HEK293T (cell line): ENCODE measurements at regions not wholly inside any gene's neighbourhood (a gene's known extent, or its start where the extent isn't known, plus 50 kb on each side); places are given as distances from the start of the nearest gene placed in this dataset.

Source experiments
- BHLHE40 ChIP-seq: fragments of 450-650 bp; IDR thresholded peaks from 2 replicates; pipeline ENCODE4 v1.6.1; 2016; ENCODE audit warnings: mild to moderate bottlenecking, moderate library complexity, borderline replicate concordance
- CTBP1 ChIP-seq: fragments of 450-650 bp; IDR thresholded peaks from 2 replicates; pipeline ENCODE4 v1.6.1; 2016; ENCODE audit warnings: borderline replicate concordance
- ELF4 ChIP-seq: fragments of 450-650 bp; IDR thresholded peaks from 2 replicates; pipeline ENCODE4 v1.6.1; 2017; ENCODE audit warnings: antibody characterized with exemption
- FOXA1 ChIP-seq: fragments of 450-650 bp; IDR thresholded peaks from 2 replicates; pipeline ENCODE4 v1.6.1; 2016; ENCODE audit warnings: mild to moderate bottlenecking
- FOXM1 ChIP-seq: fragments of 450-650 bp; IDR thresholded peaks from 2 replicates; pipeline ENCODE4 v1.6.1; 2017; ENCODE audit warnings: mild to moderate bottlenecking, borderline replicate concordance
- HDGF ChIP-seq: fragments of 450-650 bp; IDR thresholded peaks from 2 replicates; pipeline ENCODE4 v1.6.1; 2017; ENCODE audit warnings: antibody characterized with exemption, borderline replicate concordance
- NFRKB ChIP-seq: fragments of 450-650 bp; IDR thresholded peaks from 2 replicates; pipeline ENCODE4 v1.6.1; 2016; ENCODE audit warnings: mild to moderate bottlenecking, moderate library complexity
- SP1 ChIP-seq: fragments of 450-650 bp; IDR thresholded peaks from 2 replicates; pipeline ENCODE4 v1.6.1; 2017
- SUZ12 ChIP-seq: fragments of 450-650 bp; IDR thresholded peaks from 2 replicates; pipeline ENCODE4 v1.6.1; 2016; ENCODE audit warnings: mild to moderate bottlenecking
- TARDBP ChIP-seq: fragments of 450-650 bp; IDR thresholded peaks from 2 replicates; pipeline ENCODE4 v1.6.1; 2016

DNA sequence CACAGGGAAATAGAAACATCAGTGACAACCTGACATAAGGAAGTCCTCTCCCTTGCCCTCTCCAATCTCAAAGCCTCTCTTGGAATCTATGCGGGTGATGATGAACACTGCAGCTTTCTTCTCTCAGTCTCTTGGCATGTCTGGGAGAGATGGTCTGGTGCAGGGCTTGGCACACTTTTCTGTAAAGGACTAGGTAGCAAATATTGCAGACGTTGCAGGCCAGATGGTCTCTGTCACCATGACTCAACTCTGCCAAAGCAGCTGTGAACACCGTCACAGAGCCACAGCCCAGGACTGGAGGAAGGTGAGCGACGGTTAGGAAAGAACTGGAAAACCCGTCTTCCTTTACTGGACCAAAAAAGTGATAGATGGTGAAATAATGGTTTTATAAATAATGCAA lies 591.0 kb upstream of the TMEM132C start:
- no peak for TF ChIP-seq FOXM1
- no peak for TF ChIP-seq FOXA1
- no peak for TF ChIP-seq SP1
- no peak for TF ChIP-seq TARDBP
- no peak for TF ChIP-seq NFRKB
- no peak for TF ChIP-seq BHLHE40
- no peak for TF ChIP-seq HDGF
- no peak for TF ChIP-seq SUZ12
- no peak for TF ChIP-seq CTBP1
- no peak for TF ChIP-seq ELF4
